ENCODE measurements at regions not wholly inside any gene's neighbourhood (a gene's known extent, or its start where the extent isn't known, plus 50 kb on each side); places are given as distances from the start of the nearest gene placed in this dataset.
A peak's percentile ranks its signal among the peaks of the same experiment; 100 is the strongest.

- Histone ChIP-seq H3K27me3 (no peaks in the 10 kb centered on the region), H3K36me3 (no peaks in the 10 kb centered on the region), H3K9me3 (no peaks in the 10 kb centered on the region), H3K27ac (peak overlapping the region in 2 of 4 donors; percentile 99 to 100), H3K4me3 (no peak overlapping the region), H3K4me1 (peaks cover 0 to 84% (median 56%) of the 10 kb centered on the region in 4 donors)
- TF ChIP-seq POLR2A (IDR thresholded peaks at IDR 0.05) (no peak), EP300 (IDR thresholded peaks at IDR 0.05) (no peak), CTCF (IDR thresholded peaks at IDR 0.05) (no peak)
- no peak for DNase-seq (ENCODE audit: low spot score in 2 of 2)
Observed at GRCh38 chr9:94169968-94170367, 85.7 kb downstream of the PTPDC1 start.

GRCh38 chr9:94173632-94174031 is 85.5 kb upstream of the ZNF169 start:
- H3K27ac ChIP-seq, result peak overlapping the region in 1 of 4 donors; percentile 24

GRCh38 chr9:94174164-94174563 is 84.9 kb upstream of the ZNF169 start:
- Histone ChIP-seq H3K27ac (no peak overlapping the region), H3K4me1 (peaks cover 0 to 99% (median 68%) of the 10 kb centered on the region in 4 donors), H3K4me3 (no peak overlapping the region), H3K9me3 (no peaks in the 10 kb centered on the region), H3K27me3 (no peaks in the 10 kb centered on the region), H3K36me3 (peaks cover 0 to 17% (median 5%) of the 10 kb centered on the region in 3 donors)
- TF ChIP-seq POLR2A (IDR thresholded peaks at IDR 0.05) (no peak), EP300 (IDR thresholded peaks at IDR 0.05) (no peak), CTCF (IDR thresholded peaks at IDR 0.05) (no peak)
- DNase-seq (ENCODE audit: low spot score in 2 of 2), result no peak
- WGBS, 2 donors, result 56 to 80% methylated on average over 1 of the region's 1 CpG

More at GRCh38 chr9:94173632-94174031, 85.5 kb upstream of the ZNF169 start:
- 55 to 61% methylated on average over 3 of the region's 3 CpGs for WGBS, 2 donors
- no peak for DNase-seq (ENCODE audit: low spot score in 2 of 2)
- H3K27me3 ChIP-seq, result no peaks in the 10 kb centered on the region
- TF ChIP-seq EP300 (IDR thresholded peaks at IDR 0.05), result no peak
- no peak for TF ChIP-seq CTCF (IDR thresholded peaks at IDR 0.05)
- TF ChIP-seq POLR2A (IDR thresholded peaks at IDR 0.05), result no peak
- H3K9me3 ChIP-seq, result no peaks in the 10 kb centered on the region
- no peak overlapping the region for H3K4me3 ChIP-seq
- H3K36me3 ChIP-seq, result peaks cover 0 to 17% (median 5%) of the 10 kb centered on the region in 3 donors
- peaks cover 0 to 99% (median 70%) of the 10 kb centered on the region in 4 donors for H3K4me1 ChIP-seq

GRCh38 chr9:94175669-94176068 is 83.4 kb upstream of the ZNF169 start:
- no peaks in the 10 kb centered on the region for H3K9me3 ChIP-seq
- no peak for TF ChIP-seq EP300 (IDR thresholded peaks at IDR 0.05)
- no peak for TF ChIP-seq POLR2A (IDR thresholded peaks at IDR 0.05)
- no peak for TF ChIP-seq CTCF (IDR thresholded peaks at IDR 0.05)
- peaks cover 0 to 17% (median 5%) of the 10 kb centered on the region in 3 donors for H3K36me3 ChIP-seq
- DNase-seq (ENCODE audit: low spot score in 2 of 2), result no peak
- peak overlapping the region in 1 of 4 donors; percentile 13 for H3K27ac ChIP-seq
- H3K4me1 ChIP-seq, result peaks cover 0 to 99% (median 55%) of the 10 kb centered on the region in 4 donors
- no peak overlapping the region for H3K4me3 ChIP-seq
- WGBS, 2 donors, result 52 to 57% methylated on average over 5 of the region's 5 CpGs
- H3K27me3 ChIP-seq, result no peaks in the 10 kb centered on the region

- TF ChIP-seq CTCF (IDR thresholded peaks at IDR 0.05) (no peak), EP300 (IDR thresholded peaks at IDR 0.05) (no peak), POLR2A (IDR thresholded peaks at IDR 0.05) (no peak)
- no peak overlapping the region for H3K4me3 ChIP-seq
- H3K27ac ChIP-seq, result peak overlapping the region in 1 of 4 donors; percentile 14
- H3K36me3 ChIP-seq, result peaks cover 0 to 17% (median 5%) of the 10 kb centered on the region in 3 donors
- H3K9me3 ChIP-seq, result no peaks in the 10 kb centered on the region
- H3K27me3 ChIP-seq, result no peaks in the 10 kb centered on the region
- DNase-seq (ENCODE audit: low spot score in 2 of 2), result no peak
- peaks cover 0 to 99% (median 49%) of the 10 kb centered on the region in 4 donors for H3K4me1 ChIP-seq
Observed at GRCh38 chr9:94176608-94177007, 82.5 kb upstream of the ZNF169 start.
